Type B pancreatic cell (in vitro differentiated cells): ENCODE measurements at regions not wholly inside any gene's neighbourhood (a gene's known extent, or its start where the extent isn't known, plus 50 kb on each side); places are given as distances from the start of the nearest gene placed in this dataset.

Experiments used
- DNase-seq: peaks from one replicate; pipeline ENCODE4 v3.0.0; 2021; ENCODE audit warnings: mixed read lengths; ENCODE audit not compliant: unreplicated experiment; ENCODE audit errors: extremely low spot score
- H3K27ac Mint-ChIP-seq: 2 replicates; pipeline ENCODE4 v1.8.0; 2021; ENCODE audit warnings: mild to moderate bottlenecking, mixed read lengths
- H3K27me3 Mint-ChIP-seq: 2 replicates; pipeline ENCODE4 v1.8.0; 2021; ENCODE audit warnings: mixed read lengths
- H3K36me3 Mint-ChIP-seq: 2 replicates; pipeline ENCODE4 v1.8.0; 2021; ENCODE audit warnings: mixed read lengths
- H3K4me1 Mint-ChIP-seq: one replicate; pipeline ENCODE4 v1.8.0; 2021; ENCODE audit warnings: mixed read lengths; ENCODE audit not compliant: unreplicated experiment
- H3K4me3 Mint-ChIP-seq: 2 replicates; pipeline ENCODE4 v1.8.0; 2021; ENCODE audit warnings: mild to moderate bottlenecking, mixed read lengths
- H3K9me3 Mint-ChIP-seq: 2 replicates; pipeline ENCODE4 v1.8.0; 2021; ENCODE audit warnings: mixed read lengths
- TF ChIP-seq, protein P1 (sequence below): fragments of 200-600 bp; sonication (generic); conservative IDR thresholded peaks from 2 replicates; pipeline ENCODE4 v1.5.0; 2021; ENCODE audit warnings: antibody characterized with exemption, mild to moderate bottlenecking

DNA sequence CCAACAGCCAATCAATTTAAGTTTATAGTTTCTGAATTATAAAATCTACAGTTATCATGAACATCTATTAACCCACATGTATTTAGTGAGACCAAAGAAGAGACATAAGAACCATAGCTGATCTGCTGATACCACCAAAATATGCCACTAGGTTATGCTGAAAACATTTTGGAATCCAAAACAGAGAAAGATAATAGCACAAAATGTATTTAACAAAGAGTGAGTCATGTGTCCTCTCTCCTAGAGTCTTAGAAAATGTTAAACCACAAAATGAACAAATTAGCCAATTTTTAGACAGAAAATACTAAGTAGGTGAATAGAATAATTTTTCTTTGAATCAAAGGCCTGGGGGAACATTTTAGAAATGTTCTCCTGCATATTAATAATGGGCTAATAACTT, 527.5 kb downstream of the GPAM start:
- Mint-ChIP-seq H3K36me3 (no peaks in the 10 kb centered on the region), H3K27ac (no peak overlapping the region), H3K9me3 (no peaks in the 10 kb centered on the region), H3K27me3 (peaks cover 29% of the 10 kb centered on the region), H3K4me1 (no peaks in the 10 kb centered on the region), H3K4me3 (no peak overlapping the region)
- no peak for DNase-seq
- TF ChIP-seq, protein P1, sequence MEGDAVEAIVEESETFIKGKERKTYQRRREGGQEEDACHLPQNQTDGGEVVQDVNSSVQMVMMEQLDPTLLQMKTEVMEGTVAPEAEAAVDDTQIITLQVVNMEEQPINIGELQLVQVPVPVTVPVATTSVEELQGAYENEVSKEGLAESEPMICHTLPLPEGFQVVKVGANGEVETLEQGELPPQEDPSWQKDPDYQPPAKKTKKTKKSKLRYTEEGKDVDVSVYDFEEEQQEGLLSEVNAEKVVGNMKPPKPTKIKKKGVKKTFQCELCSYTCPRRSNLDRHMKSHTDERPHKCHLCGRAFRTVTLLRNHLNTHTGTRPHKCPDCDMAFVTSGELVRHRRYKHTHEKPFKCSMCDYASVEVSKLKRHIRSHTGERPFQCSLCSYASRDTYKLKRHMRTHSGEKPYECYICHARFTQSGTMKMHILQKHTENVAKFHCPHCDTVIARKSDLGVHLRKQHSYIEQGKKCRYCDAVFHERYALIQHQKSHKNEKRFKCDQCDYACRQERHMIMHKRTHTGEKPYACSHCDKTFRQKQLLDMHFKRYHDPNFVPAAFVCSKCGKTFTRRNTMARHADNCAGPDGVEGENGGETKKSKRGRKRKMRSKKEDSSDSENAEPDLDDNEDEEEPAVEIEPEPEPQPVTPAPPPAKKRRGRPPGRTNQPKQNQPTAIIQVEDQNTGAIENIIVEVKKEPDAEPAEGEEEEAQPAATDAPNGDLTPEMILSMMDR, result no peak

GRCh38 chr10:111677759-111678158, 505.8 kb downstream of the GPAM start:
- Mint-ChIP-seq H3K36me3 (no peaks in the 10 kb centered on the region), H3K27ac (no peak overlapping the region), H3K9me3 (no peaks in the 10 kb centered on the region), H3K4me3 (no peak overlapping the region), H3K4me1 (no peaks in the 10 kb centered on the region), H3K27me3 (peaks cover 12% of the 10 kb centered on the region)
- TF ChIP-seq, protein P1, result no peak
- no peak for DNase-seq

GRCh38 chr10:111686796-111687195, 496.8 kb downstream of the GPAM start:
- H3K27me3 Mint-ChIP-seq, result no peaks in the 10 kb centered on the region
- no peak overlapping the region for H3K27ac Mint-ChIP-seq
- TF ChIP-seq, protein P1, result no peak
- no peak for DNase-seq
- no peaks in the 10 kb centered on the region for H3K36me3 Mint-ChIP-seq
- H3K4me3 Mint-ChIP-seq, result no peak overlapping the region
- no peaks in the 10 kb centered on the region for H3K4me1 Mint-ChIP-seq
- H3K9me3 Mint-ChIP-seq, result no peaks in the 10 kb centered on the region

DNA sequence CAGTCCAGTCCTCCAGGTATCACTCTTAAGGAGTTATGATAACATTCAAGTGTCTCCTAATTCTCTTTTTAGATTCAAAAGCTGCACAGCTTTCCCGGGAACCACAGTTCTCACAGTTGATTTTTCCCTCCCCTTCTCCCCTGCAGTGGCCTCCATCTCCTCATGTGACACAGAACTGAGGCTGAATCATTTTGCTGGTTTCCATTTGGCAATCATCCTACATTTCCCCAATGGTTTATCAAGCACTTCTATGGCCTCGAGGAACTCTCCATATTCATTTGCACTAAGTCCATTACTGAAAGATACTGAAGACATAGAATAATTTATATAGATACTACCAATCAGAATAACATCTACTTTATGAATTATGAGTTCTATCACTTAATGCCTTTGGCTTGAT, 484.9 kb downstream of the GPAM start:
- H3K4me3 Mint-ChIP-seq, result no peak overlapping the region
- H3K9me3 Mint-ChIP-seq, result peaks cover 5% of the 10 kb centered on the region
- TF ChIP-seq, protein P1, result no peak
- no peaks in the 10 kb centered on the region for H3K36me3 Mint-ChIP-seq
- no peaks in the 10 kb centered on the region for H3K4me1 Mint-ChIP-seq
- no peak overlapping the region for H3K27ac Mint-ChIP-seq
- no peak for DNase-seq
- peaks cover 4% of the 10 kb centered on the region for H3K27me3 Mint-ChIP-seq

DNA sequence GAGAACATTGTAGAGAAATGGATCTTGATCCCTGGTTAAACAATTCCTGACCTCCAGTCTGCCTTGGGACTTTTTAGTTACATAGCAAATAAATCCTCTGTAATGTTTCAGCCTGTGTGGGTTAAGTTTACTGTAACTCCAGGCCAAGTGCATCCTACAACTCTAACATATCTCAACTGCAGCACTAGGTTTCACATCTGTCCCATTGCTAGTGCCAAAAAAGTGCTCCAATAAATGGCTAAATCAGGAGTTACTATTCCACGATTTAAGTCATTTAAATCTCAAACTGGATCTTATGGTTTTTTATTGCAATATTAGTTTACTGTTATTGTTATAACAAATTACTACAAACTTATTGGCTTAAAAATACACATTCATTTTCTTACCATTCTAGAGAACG, 479.6 kb downstream of the GPAM start:
- no peaks in the 10 kb centered on the region for H3K4me1 Mint-ChIP-seq
- TF ChIP-seq, protein P1, result no peak
- H3K4me3 Mint-ChIP-seq, result no peak overlapping the region
- H3K36me3 Mint-ChIP-seq, result no peaks in the 10 kb centered on the region
- no peaks in the 10 kb centered on the region for H3K9me3 Mint-ChIP-seq
- no peak for DNase-seq
- no peak overlapping the region for H3K27ac Mint-ChIP-seq
- H3K27me3 Mint-ChIP-seq, result no peaks in the 10 kb centered on the region

GRCh38 chr10:111705021-111705420, 478.5 kb downstream of the GPAM start:
- no peaks in the 10 kb centered on the region for H3K9me3 Mint-ChIP-seq
- H3K27ac Mint-ChIP-seq, result no peak overlapping the region
- DNase-seq, result no peak
- TF ChIP-seq, protein P1, result no peak
- H3K4me1 Mint-ChIP-seq, result no peaks in the 10 kb centered on the region
- H3K27me3 Mint-ChIP-seq, result peaks cover 6% of the 10 kb centered on the region
- no peaks in the 10 kb centered on the region for H3K36me3 Mint-ChIP-seq
- H3K4me3 Mint-ChIP-seq, result no peak overlapping the region
